ENCODE measurements at regions not wholly inside any gene's neighbourhood (a gene's known extent, or its start where the extent isn't known, plus 50 kb on each side); places are given as distances from the start of the nearest gene placed in this dataset.

GRCh38 chr18:8987241-8987640 is 115.3 kb upstream of the NDUFV2 start:
- H3K27me3 ChIP-seq = no peaks in the 10 kb centered on the region
- WGBS = 74% methylated on average over 6 of the region's 6 CpGs
- no peak overlapping the region for H3K27ac ChIP-seq (replicated peaks in 1 of 4)
- no peak for TF ChIP-seq POLR2AphosphoS5 (IDR thresholded peaks at IDR 0.05)
- no peaks in the 10 kb centered on the region for H3K36me3 ChIP-seq
- no peaks in the 10 kb centered on the region for H3K9me3 ChIP-seq
- DNase-seq (ENCODE audit: extremely low spot score) = no peak
- intact Hi-C loops (cut with DNase I) = loop anchor here (1.0 to 10.0 kb wide), 2 partner anchors 132 to 333 kb away; no protein-coding TSS in a partner anchor
- H3K4me1 ChIP-seq = peaks cover 0 to 31% (median 11%) of the 10 kb centered on the region in 4 donors
- no peak overlapping the region for H3K4me3 ChIP-seq

DNA sequence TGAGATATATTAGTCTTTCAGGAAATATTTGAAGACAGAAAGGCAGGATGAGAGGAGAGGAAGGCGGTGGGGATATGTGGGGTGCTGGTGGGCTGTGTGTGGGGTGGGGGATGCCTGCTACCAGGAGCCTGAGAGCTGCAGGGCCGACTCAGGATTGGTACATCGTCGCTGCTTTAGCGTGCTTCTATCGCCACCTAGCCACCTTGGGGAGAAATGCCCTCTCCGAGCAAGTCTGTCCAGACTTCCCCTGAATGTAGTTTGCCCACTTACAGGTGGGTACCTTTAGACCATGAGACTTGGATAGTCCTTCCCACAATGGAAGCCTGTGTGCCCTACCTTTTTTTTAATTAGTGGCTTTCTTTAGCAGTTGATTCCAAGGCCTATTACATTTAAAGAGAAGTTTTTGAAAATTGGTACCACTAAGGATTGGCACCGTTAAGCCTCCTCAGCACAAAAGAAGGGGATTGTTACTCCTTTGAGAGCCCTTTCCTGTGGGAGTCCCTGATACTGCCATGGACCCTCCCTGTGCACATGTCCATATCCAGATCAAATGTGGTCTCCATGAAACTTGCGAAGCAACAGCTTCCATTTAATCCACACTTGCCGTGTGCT is 114.1 kb upstream of the NDUFV2 start:
- no peaks in the 10 kb centered on the region for H3K36me3 ChIP-seq
- intact Hi-C loops (cut with DNase I) = loop anchor here (1.0 to 10.0 kb wide), 2 partner anchors 134 to 292 kb away; no protein-coding TSS in a partner anchor
- DNase-seq (ENCODE audit: extremely low spot score) = no peak
- no peaks in the 10 kb centered on the region for H3K27me3 ChIP-seq
- 30% methylated on average over 10 of the region's 10 CpGs for WGBS
- no peak for TF ChIP-seq EP300 (IDR thresholded peaks at IDR 0.05)
- TF ChIP-seq, protein P1, sequence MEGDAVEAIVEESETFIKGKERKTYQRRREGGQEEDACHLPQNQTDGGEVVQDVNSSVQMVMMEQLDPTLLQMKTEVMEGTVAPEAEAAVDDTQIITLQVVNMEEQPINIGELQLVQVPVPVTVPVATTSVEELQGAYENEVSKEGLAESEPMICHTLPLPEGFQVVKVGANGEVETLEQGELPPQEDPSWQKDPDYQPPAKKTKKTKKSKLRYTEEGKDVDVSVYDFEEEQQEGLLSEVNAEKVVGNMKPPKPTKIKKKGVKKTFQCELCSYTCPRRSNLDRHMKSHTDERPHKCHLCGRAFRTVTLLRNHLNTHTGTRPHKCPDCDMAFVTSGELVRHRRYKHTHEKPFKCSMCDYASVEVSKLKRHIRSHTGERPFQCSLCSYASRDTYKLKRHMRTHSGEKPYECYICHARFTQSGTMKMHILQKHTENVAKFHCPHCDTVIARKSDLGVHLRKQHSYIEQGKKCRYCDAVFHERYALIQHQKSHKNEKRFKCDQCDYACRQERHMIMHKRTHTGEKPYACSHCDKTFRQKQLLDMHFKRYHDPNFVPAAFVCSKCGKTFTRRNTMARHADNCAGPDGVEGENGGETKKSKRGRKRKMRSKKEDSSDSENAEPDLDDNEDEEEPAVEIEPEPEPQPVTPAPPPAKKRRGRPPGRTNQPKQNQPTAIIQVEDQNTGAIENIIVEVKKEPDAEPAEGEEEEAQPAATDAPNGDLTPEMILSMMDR (IDR thresholded peaks at IDR 0.05) = peak; percentile 75 to 89 (median 78)
- no peak overlapping the region for H3K4me3 ChIP-seq
- H3K4me1 ChIP-seq = peaks cover 0 to 23% (median 11%) of the 10 kb centered on the region in 4 donors
- H3K27ac ChIP-seq (replicated peaks in 1 of 4) = no peak overlapping the region
- H3K9me3 ChIP-seq = no peaks in the 10 kb centered on the region

GRCh38 chr18:8989017-8989416 is 113.5 kb upstream of the NDUFV2 start:
- Histone ChIP-seq H3K36me3 (no peaks in the 10 kb centered on the region), H3K27me3 (no peaks in the 10 kb centered on the region), H3K4me3 (no peak overlapping the region), H3K4me1 (peaks cover 0 to 23% (median 11%) of the 10 kb centered on the region in 4 donors), H3K27ac (replicated peaks in 1 of 4) (no peak overlapping the region), H3K9me3 (no peaks in the 10 kb centered on the region)
- no peak for TF ChIP-seq POLR2AphosphoS5 (IDR thresholded peaks at IDR 0.05)
- TF ChIP-seq EP300 (IDR thresholded peaks at IDR 0.05) = no peak
- TF ChIP-seq, protein P1 (IDR thresholded peaks at IDR 0.05) = no peak
- no peak for TF ChIP-seq POLR2A (IDR thresholded peaks at IDR 0.05; ENCODE audit: low read depth)
- 73% methylated on average over 5 of the region's 5 CpGs for WGBS
- intact Hi-C loops (cut with DNase I) = loop anchor here (10.0 kb wide), 1 partner anchor 134 kb away; no protein-coding TSS in a partner anchor
- no peak for DNase-seq (ENCODE audit: extremely low spot score)

DNA sequence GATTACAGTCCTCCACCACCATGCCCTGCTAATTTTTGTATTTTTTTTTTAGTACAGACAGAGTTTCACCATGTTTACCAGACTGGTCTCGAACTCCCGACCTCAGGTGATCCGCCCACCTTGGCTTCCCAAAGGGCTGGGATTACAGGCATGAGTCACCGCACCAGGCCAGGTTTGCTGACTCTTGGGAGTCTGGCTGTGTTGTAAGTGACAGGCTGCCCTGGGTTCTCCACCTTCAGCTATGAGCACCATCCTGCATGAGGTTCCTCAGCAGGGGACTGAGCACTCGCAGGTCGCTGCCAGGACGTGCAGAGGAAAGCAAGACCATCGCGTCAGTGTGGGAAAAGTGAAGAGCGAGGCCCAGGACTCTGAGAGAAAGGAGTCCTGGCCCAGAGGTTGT is 112.6 kb upstream of the NDUFV2 start:
- H3K4me3 ChIP-seq = no peak overlapping the region
- WGBS = 87% methylated on average over 10 of the region's 10 CpGs

DNA sequence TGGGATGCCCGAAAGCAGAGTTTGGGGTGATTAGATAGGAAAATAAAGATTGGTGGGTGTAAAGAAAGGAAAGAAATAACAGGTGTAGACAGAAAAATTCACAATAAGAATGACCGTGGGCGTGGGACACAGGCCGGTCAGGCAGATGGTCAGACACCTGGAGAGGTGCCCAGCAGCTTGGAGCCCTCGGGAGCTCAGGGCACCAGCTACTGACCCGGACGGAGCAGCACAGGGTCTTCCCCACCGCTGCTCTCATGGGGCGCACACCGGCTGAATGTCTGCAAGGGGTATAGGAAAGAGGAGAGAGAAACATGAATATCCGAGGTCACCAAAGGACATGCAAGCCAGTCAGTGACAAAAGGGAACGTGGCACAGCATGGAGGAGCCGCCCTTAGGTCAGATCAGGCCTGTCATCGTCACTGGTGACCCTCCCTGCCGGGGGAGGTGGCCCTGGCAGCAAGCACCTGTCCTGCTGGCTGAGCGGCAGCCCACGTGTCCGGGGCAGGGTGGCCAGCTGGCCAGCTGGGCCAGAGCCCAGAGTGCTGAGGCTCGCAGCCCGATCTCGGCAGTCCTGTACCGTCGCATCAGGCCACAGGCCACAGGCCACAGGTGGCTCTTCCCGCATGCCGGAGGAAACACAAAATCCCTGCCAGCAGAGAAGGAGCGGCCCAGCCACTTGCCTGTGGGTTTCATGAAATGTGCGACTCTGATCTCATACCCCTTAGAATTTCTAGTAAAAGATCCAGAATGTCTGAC is 112.0 kb upstream of the NDUFV2 start:
- no peak overlapping the region for H3K4me3 ChIP-seq
- WGBS = 72% methylated on average over 27 of the region's 27 CpGs
- no peaks in the 10 kb centered on the region for H3K9me3 ChIP-seq
- peaks cover 0 to 23% (median 11%) of the 10 kb centered on the region in 4 donors for H3K4me1 ChIP-seq
- H3K27me3 ChIP-seq = no peaks in the 10 kb centered on the region
- H3K36me3 ChIP-seq = no peaks in the 10 kb centered on the region
- intact Hi-C loops (cut with DNase I) = no loop called here
- DNase-seq (ENCODE audit: extremely low spot score) = no peak
- H3K27ac ChIP-seq (replicated peaks in 1 of 4) = no peak overlapping the region
- TF ChIP-seq POLR2A (IDR thresholded peaks at IDR 0.05; ENCODE audit: low read depth) (no peak), POLR2AphosphoS5 (IDR thresholded peaks at IDR 0.05) (no peak), EP300 (IDR thresholded peaks at IDR 0.05) (no peak)
- TF ChIP-seq, protein P1 (IDR thresholded peaks at IDR 0.05) = no peak

More for the DNA sequence above, 112.6 kb upstream of the NDUFV2 start:
- H3K27me3 ChIP-seq = no peaks in the 10 kb centered on the region
- DNase-seq (ENCODE audit: extremely low spot score) = no peak
- H3K9me3 ChIP-seq = no peaks in the 10 kb centered on the region
- H3K36me3 ChIP-seq = no peaks in the 10 kb centered on the region
- no peak overlapping the region for H3K27ac ChIP-seq (replicated peaks in 1 of 4)
- peaks cover 0 to 23% (median 11%) of the 10 kb centered on the region in 4 donors for H3K4me1 ChIP-seq
- TF ChIP-seq EP300 (IDR thresholded peaks at IDR 0.05) (no peak), POLR2AphosphoS5 (IDR thresholded peaks at IDR 0.05) (no peak), POLR2A (IDR thresholded peaks at IDR 0.05; ENCODE audit: low read depth) (no peak)
- TF ChIP-seq, protein P1 (IDR thresholded peaks at IDR 0.05) = no peak
- intact Hi-C loops (cut with DNase I) = loop anchor here (10.0 kb wide), 1 partner anchor 135 kb away; no protein-coding TSS in a partner anchor
